ENCODE measurements at regions not wholly inside any gene's neighbourhood (a gene's known extent, or its start where the extent isn't known, plus 50 kb on each side); places are given as distances from the start of the nearest gene placed in this dataset.

DNA sequence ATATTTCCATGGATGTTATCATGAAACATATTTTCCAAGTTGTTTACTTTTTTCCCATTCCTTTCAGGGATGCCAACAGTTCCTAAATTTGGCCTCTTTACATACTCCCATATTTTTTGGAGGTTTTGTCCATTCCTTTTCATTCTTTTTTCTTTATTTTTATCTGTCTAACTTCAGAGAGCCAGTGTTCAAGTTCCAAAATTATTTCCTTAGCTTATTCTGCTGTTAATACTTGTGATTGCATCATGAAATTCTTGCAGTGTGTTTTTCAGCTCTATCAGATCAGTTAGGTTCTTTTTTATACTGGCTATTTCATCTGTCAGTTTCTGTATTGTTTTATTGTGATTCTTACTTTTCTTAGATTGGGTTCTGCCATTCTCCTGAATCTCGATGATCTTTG is 89.9 kb upstream of the TCF21 start:
- CTCF ChIA-PET = no interaction called here
- FAIRE-seq = no peak
- WGBS (ENCODE audit: missing lambda C conversion rate) = 92% methylated on average over 1 of the region's 1 CpG

DNA sequence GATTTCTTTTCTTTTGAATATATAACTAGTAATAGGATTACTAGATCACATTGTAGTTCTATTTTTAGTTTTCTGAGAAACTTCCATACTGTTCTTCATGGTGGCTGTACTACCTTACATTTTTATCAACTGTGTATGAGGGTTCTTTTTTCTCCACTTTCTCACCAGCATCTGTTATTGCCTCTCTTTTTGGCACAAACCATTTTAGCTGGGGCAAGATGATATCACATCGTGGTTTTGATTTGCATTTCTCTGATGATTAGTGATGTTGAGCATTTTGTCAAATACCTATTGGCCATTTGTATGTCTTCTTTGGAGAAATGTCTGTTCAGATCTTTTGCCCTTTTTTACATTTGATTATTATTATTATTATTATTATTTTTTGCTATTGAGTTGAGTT is 86.1 kb upstream of the TCF21 start:
- no peak for FAIRE-seq

More for the DNA sequence above, 89.9 kb upstream of the TCF21 start:
- POLR2A ChIA-PET = no interaction called here
- Histone ChIP-seq H3K4me3 (no peak overlapping the region), H3K9me3 (peaks cover 10% of the 10 kb centered on the region; the same call in 2 of the 3 replicates), H3K27ac (no peak overlapping the region), H3K4me1 (no peaks in the 10 kb centered on the region), H3K4me2 (no peak overlapping the region)
- DNase-seq (ENCODE audit: low read depth in 1 of 2, low spot score in 1 of 2) (no peak), ATAC-seq (no peak)
- TF ChIP-seq, protein P1, sequence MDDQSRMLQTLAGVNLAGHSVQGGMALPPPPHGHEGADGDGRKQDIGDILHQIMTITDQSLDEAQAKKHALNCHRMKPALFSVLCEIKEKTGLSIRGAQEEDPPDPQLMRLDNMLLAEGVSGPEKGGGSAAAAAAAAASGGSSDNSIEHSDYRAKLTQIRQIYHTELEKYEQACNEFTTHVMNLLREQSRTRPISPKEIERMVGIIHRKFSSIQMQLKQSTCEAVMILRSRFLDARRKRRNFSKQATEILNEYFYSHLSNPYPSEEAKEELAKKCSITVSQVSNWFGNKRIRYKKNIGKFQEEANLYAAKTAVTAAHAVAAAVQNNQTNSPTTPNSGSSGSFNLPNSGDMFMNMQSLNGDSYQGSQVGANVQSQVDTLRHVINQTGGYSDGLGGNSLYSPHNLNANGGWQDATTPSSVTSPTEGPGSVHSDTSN (IDR thresholded peaks at IDR 0.05) = no peak
- TF ChIP-seq EP300 (IDR thresholded peaks at IDR 0.05) (no peak), CBX8 (IDR thresholded peaks at IDR 0.05) (no peak)
- TF ChIP-seq, protein P2, sequence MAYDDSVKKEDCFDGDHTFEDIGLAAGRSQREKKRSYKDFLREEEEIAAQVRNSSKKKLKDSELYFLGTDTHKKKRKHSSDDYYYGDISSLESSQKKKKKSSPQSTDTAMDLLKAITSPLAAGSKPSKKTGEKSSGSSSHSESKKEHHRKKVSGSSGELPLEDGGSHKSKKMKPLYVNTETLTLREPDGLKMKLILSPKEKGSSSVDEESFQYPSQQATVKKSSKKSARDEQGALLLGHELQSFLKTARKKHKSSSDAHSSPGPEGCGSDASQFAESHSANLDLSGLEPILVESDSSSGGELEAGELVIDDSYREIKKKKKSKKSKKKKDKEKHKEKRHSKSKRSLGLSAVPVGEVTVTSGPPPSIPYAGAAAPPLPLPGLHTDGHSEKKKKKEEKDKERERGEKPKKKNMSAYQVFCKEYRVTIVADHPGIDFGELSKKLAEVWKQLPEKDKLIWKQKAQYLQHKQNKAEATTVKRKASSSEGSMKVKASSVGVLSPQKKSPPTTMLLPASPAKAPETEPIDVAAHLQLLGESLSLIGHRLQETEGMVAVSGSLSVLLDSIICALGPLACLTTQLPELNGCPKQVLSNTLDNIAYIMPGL (CRISPR knock-in tag; IDR thresholded peaks at IDR 0.05; ENCODE audit: borderline replicate concordance) = no peak

More for the DNA sequence above, 86.1 kb upstream of the TCF21 start:
- ChIA-PET CTCF (no interaction called here), POLR2A (no interaction called here)
- WGBS (ENCODE audit: missing lambda C conversion rate) = 60% methylated on average over 1 of the region's 1 CpG
- peaks cover 6% of the 10 kb centered on the region; the same call in 1 of the 3 replicates for H3K9me3 ChIP-seq
- ATAC-seq (no peak), DNase-seq (ENCODE audit: low read depth in 1 of 2, low spot score in 1 of 2) (no peak)
- no peak overlapping the region for H3K27ac ChIP-seq
- H3K4me2 ChIP-seq = no peak overlapping the region
- TF ChIP-seq EP300 (IDR thresholded peaks at IDR 0.05) (no peak), RARB (CRISPR knock-in tag; IDR thresholded peaks at IDR 0.05) (no peak), TFCP2L1 (CRISPR knock-in tag; IDR thresholded peaks at IDR 0.05) (no peak), SREBF2 (IDR thresholded peaks at IDR 0.05) (no peak), MAZ (IDR thresholded peaks at IDR 0.05; ENCODE audit: borderline replicate concordance, low read depth, low read length) (no peak), EHF (CRISPR knock-in tag; IDR thresholded peaks at IDR 0.05) (no peak), CHD2 (IDR thresholded peaks at IDR 0.05; ENCODE audit: low read length, partially characterized antibody) (no peak), HEYL (CRISPR knock-in tag; IDR thresholded peaks at IDR 0.05) (no peak), RAD21 (conservative IDR thresholded peaks at IDR 0.05 in 1 of 2, IDR thresholded peaks at IDR 0.05 in 1 of 2) (no peak), FOSL2 (IDR thresholded peaks at IDR 0.05) (no peak), FOSL2 (CRISPR knock-in tag; IDR thresholded peaks at IDR 0.05) (no peak), ZC3H11A (IDR thresholded peaks at IDR 0.05) (no peak), NFE2L2 (conservative IDR thresholded peaks at IDR 0.05; ENCODE audit: low read length) (no peak), ZNF302 (CRISPR knock-in tag; IDR thresholded peaks at IDR 0.05) (no peak)
- TF ChIP-seq, protein P3, sequence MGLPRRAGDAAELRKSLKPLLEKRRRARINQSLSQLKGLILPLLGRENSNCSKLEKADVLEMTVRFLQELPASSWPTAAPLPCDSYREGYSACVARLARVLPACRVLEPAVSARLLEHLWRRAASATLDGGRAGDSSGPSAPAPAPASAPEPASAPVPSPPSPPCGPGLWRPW (IDR thresholded peaks at IDR 0.05) = no peak
- TF ChIP-seq, protein P4, sequence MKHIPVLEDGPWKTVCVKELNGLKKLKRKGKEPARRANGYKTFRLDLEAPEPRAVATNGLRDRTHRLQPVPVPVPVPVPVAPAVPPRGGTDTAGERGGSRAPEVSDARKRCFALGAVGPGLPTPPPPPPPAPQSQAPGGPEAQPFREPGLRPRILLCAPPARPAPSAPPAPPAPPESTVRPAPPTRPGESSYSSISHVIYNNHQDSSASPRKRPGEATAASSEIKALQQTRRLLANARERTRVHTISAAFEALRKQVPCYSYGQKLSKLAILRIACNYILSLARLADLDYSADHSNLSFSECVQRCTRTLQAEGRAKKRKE (CRISPR knock-in tag; IDR thresholded peaks at IDR 0.05; ENCODE audit: low read depth) = no peak
- TF ChIP-seq, protein P5, sequence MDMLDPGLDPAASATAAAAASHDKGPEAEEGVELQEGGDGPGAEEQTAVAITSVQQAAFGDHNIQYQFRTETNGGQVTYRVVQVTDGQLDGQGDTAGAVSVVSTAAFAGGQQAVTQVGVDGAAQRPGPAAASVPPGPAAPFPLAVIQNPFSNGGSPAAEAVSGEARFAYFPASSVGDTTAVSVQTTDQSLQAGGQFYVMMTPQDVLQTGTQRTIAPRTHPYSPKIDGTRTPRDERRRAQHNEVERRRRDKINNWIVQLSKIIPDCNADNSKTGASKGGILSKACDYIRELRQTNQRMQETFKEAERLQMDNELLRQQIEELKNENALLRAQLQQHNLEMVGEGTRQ (IDR thresholded peaks at IDR 0.05) = no peak
- TF ChIP-seq, protein P6, sequence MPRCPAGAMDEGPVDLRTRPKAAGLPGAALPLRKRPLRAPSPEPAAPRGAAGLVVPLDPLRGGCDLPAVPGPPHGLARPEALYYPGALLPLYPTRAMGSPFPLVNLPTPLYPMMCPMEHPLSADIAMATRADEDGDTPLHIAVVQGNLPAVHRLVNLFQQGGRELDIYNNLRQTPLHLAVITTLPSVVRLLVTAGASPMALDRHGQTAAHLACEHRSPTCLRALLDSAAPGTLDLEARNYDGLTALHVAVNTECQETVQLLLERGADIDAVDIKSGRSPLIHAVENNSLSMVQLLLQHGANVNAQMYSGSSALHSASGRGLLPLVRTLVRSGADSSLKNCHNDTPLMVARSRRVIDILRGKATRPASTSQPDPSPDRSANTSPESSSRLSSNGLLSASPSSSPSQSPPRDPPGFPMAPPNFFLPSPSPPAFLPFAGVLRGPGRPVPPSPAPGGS (IDR thresholded peaks at IDR 0.05) = no peak
- TF ChIP-seq, protein P7, sequence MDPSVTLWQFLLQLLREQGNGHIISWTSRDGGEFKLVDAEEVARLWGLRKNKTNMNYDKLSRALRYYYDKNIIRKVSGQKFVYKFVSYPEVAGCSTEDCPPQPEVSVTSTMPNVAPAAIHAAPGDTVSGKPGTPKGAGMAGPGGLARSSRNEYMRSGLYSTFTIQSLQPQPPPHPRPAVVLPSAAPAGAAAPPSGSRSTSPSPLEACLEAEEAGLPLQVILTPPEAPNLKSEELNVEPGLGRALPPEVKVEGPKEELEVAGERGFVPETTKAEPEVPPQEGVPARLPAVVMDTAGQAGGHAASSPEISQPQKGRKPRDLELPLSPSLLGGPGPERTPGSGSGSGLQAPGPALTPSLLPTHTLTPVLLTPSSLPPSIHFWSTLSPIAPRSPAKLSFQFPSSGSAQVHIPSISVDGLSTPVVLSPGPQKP (IDR thresholded peaks at IDR 0.05; ENCODE audit: low read depth, low read length) = no peak
- no peaks in the 10 kb centered on the region for H3K4me1 ChIP-seq
- no peak overlapping the region for H3K4me3 ChIP-seq

Measured in A549 (cell line).